NCI-H2081 (cell line): ENCODE measurements at regions not wholly inside any gene's neighbourhood (a gene's known extent, or its start where the extent isn't known, plus 50 kb on each side); places are given as distances from the start of the nearest gene placed in this dataset.
"Not testable (repeated sequence)": the region's sequence is repeated elsewhere in the genome, so short reads cannot be mapped to it uniquely, and the experiment has no call there.

Experiments
- DNase-seq, 2 experiments: peaks; one replicate each; lab custom pipeline; 2025; lab: John Stamatoyannopoulos, UW

GRCh38 chr20:58579819-58580473 is 64.7 kb upstream of the APCDD1L start:
- no peak for DNase-seq

- DNase-seq = no peak
Observed at GRCh38 chr20:58579069-58579818, 64.0 kb upstream of the APCDD1L start.

- no peak for DNase-seq
Observed at GRCh38 chr20:58577871-58578598, 62.8 kb upstream of the APCDD1L start.

DNA sequence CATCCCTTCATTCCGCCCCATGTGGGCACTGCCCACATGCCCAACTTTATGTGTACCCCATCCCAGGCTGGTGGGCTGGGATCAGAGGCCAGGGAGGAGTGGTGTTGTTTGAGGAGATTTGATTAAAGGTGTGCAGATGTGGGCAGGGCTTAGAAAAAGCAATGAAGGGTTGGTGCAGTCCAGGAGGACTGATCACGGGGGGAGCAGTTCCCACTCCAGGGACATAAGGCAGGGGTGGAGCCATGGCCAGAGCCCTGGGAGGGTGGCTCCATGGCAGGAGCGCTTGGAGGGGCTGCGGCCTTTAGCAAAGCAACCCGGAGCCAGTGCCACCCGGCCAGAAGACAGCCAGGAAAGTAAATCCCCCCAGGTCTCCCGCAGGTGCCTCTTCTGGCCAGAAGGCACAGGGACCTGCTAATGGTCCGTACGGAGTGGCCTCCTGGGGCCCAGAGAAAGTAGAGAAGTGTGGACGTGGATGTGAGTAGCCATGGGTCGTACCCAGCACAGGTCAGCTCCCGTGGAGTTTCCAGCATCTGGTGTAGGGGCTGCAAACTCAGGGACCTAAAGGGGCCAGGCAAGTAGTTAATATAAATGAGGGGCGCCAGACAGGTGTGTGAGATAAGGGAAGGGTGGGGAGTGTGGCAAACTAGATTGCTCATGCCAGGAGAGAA is 62.1 kb upstream of the APCDD1L start:
- DNase-seq = no peak

DNA sequence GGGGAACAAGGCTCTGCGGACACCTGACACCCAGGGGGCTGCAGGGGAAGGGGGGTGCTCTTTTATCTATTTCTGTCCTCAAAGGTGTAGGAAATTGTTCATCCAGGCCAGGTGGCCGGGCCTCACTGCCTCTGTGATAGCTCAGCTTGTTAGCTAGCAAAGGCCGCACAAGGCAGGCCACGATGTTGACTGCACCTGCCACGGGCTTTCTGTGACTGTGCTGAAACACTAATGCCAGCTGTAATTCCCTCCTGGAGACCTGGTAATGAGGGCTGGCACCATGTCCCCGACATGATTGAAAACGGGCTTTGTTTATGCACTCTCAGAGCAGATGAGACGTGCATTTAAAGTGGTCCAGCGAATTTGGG is 61.4 kb upstream of the APCDD1L start:
- peak in 1 of 2 experiments; percentile 40 for DNase-seq

DNA sequence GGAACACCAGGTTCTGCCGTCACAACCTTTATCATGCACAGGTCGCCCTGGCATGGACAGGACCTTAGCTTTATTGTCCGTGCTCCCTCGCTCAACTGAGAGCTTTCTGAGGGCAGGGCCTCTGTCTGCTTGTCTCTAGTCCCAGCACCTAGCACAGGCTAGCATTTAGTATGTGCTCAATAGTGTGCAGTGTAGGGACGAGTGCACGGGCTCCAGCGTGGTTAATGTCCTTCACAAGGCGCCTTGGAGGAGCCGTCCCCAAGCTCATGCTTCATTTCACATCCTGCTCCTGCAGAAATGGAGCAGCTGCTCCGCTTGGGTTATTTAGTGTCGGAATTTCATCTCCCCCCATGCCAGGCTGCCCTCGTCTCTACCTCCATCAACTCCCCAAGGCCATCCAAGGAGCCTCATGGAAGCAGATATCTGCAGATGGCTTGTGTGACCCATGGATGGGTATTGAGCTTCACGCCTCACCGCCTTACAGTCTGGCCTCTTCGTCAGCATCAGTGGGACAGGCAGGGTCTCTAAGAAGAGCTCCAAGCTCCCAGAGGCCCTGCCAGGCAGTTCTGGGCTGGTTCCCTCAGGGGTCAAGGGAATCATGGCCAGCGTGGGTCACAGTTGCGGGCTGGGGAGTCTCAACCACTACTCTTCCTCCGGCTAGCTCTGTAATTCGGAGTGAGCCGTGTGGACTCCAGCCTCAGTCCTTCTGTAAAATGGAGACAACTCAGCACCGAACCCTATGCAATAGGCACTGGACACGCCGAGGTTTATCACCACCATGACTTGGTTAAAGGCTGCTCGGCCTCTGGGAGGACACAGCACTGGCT is 60.8 kb upstream of the APCDD1L start:
- DNase-seq = no peak

DNA sequence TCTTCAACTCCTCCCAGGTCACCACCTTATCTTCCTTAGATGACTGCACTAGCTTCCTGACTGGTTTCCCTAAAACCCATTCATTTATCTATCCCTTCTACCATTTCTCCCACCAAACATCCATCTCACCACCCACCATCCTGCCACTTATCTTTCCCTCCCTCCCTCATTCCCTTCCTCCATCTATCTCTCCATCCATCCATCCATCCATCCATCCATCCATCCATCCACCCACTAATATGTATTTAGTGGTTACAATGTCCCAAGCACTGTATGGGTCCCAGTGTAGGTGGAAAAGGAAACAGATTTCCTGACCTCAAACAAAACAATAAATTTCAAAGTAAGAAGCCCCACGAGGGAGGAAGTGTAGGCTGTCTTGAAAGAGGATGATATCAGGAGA is 59.3 kb upstream of the APCDD1L start:
- DNase-seq = no peak

DNA sequence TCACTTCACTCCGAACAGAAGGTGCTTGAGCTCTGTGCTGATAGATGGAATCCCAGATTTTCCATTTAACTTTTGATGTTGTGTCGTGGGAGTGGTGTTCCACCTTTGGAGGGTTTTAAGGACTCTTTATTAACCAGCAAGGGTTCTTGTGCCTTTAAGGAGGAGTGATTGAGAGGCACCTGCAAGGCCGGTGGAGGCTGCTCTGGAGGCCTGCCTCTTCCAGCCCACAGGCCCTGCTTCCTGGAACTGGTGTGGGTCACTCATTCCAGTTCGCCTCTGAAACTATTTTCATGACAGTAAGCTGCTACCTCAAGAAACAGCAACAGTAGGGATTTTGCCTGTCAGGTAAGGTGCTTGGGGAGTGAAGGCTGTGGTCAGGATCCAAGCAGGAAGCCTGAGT is 58.8 kb upstream of the APCDD1L start:
- DNase-seq = no peak

DNA sequence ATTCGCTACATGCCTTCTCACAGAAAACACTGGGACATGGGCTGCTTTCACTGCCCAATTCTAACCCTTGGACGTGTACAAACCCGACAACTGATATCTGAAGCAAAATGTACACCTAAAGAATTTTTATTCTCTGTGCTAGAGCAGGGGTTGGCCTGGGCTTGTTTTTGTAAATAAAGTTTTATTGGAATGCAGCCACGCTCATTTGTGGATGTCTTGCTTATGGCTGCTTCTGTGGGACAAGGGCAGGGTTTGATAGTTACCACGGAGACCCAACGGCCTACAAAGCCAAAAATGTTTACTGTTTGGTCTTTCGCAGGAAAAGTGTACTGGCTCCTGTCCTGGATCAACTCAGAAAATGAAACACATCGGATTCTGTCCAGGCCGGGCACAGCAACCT is 58.1 kb upstream of the APCDD1L start:
- no peak for DNase-seq

- not testable (repeated sequence) for DNase-seq
Observed at GRCh38 chr20:58572428-58572763, 57.2 kb upstream of the APCDD1L start.

GRCh38 chr20:58571693-58572427 is 56.7 kb upstream of the APCDD1L start:
- DNase-seq = no peak

- DNase-seq = no peak
Observed at GRCh38 chr20:58571356-58571692, 56.1 kb upstream of the APCDD1L start.

DNA sequence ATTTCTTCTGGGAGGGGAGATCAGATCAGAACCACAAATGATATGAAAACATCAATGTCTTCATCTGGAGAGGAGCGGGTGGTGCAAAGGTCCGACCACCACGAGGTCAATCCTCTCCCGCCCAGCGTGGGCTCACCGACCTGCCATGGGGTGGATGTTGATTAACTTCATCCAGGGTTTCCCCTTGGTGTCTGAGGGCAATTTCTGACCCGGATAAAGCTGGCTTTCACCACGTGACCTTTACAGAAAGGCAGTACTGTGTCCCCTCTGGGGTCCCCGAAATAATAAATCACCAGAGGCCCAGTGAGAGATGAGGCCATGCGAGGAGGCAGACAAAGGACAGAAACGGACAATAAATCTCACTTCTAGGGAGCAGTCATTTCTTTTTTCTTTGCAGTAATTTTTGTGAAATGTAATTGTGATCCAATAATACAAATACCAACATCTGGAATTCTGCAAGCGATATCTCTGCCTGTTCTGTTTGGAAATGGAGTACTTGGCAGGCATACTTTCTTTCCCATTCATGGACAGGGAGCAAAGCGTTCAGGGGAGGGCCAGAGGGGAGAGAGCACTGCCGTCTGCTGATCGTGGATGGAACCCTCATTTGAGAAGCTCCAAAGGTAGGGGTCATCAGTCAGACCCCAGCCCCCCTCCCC is 55.1 kb upstream of the APCDD1L start:
- no peak for DNase-seq

DNA sequence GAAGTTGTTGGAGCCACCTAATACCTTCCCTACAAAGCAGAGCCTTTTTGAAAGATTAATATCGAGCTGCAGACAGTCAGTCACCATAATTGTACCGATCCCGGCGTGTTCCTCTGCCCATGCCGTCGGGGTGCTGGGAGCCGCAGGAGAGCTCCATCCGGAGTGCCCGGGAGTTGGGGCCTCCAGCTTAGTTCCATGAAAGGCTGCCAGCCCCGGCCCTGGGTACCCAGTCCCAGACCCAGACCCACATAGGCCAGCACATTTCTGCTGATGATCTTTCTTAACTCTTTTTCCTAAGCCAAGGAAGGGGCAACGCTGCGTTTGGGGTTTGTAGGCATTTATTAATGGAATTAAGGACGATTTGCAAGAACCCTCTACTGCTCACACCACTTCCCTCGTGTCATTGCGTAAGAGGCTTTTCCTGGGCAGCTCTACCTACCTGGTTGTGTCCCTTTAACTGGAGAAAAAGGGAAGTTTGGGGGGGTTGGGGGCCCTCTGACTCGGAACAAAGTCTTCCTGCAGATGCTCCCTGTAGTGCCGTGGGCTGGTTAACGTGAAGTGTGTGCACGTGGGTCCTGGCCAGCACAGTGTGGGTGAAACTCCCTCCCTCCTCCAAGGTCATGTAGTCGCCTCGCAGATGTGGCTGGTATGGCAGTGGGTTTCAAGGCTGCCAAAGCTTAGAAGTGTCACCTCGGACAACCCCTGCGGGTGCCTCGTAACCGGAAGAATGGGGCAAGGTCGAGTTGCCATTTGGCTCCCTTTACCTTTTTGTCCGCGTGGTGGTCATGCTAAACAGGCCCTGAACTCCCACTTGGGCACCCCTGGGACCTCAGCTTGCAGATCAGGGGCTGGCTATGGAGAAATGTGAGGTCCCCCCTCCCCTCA is 54.3 kb upstream of the APCDD1L start:
- no peak for DNase-seq

DNA sequence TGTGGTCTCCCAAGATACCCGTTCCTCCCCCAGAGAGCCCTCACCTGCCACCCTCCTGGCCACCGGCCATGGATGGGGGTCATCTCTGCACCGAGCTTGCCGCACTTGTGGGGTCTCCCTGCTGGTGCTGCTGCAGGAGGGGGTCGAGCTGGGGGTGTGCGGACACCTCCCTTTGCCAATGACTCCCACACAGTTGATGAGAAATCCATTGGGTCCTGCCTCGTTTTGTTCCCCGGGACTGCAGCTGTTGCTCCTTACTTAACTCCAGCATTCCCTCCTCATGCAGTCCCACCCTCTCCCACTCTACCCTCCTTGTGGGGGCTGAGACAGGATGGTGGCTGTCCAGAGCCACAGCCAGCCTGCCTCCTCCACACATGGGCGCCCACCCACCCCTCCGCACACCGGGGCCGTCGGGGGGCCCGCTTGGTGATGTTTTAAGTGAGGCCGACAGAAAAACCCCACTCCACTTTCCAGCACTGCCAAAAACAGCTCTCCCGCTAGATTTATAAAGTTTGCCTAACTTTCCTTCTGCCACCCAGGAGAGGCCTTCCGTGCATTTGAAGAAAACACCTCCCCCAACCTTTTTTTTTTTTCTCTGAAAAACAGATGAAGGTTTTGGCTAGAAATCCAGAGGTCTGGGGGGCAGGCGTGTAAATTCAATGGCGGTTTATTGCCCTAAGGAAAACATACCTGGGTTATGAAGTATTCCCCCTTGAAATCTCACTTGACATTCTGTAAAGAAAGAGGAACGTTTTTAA is 53.5 kb upstream of the APCDD1L start:
- no peak for DNase-seq

DNA sequence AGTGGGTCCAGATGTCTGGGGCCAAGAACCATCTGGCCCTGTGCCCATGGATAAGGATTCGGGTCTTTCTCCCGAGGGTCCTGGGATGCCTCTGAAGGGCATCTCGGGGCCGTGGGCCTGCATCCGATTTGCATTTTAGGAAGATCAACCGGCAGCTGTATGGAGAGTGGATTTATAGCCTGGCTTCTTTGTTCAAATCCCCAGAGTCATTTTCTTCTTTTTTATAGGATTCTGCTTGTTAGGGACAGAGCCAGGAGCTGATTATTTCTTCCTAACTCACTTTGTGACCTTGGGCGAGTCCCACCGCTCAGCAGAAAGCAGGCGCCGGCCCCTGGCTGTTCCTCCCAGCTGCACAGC is 52.9 kb upstream of the APCDD1L start:
- DNase-seq = no peak

DNA sequence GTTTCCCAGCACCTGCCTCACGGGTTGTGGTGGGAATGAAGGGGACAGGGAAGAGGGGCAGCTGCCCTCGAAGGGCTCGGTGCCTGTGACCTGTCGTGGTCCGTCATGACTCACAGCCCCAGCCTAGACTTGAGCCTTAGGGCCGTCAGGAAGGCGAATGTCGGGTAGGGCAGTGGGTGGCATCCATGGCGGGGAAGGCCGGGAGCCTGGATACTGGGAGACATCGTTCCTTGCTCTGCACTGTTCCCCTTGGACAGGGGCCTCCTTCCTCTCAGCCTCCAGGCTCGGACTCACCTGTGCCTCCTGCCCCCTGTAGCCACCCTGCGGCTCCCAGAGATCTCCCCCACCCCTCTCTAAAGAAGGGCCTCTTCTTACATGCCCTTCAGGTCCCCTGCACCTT is 52.2 kb upstream of the APCDD1L start:
- DNase-seq = no peak

DNA sequence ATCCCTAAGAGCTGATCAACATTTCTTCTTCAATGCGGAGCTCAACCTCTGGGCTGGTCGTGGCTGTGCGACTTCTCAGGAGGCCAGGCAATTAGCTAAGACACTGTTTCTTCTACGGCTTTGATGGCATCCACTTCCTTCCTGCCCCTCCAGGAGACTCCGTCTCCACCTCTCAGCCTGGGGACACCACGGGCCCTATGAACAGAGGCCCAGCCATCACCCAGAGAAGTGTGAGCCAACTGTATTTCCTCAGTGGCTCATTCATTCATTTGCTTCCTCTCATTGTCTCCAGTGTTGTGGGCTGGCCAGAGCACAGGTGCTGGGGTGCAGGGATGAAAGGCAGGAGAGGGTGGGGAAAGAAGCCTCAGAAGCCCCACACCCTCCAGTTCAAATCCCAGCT is 51.8 kb upstream of the APCDD1L start:
- no peak for DNase-seq
